Choroid plexus epithelial cell (primary cell): ENCODE measurements at regions not wholly inside any gene's neighbourhood (a gene's known extent, or its start where the extent isn't known, plus 50 kb on each side); places are given as distances from the start of the nearest gene placed in this dataset.
A peak's percentile ranks its signal among the peaks of the same experiment; 100 is the strongest.

Experiments
- DNase-seq: peaks from one replicate; pipeline ENCODE4 v3.0.0-alpha.2; 2010; ENCODE audit warnings: low read depth
- H3K4me3 ChIP-seq: 2 replicates; pipeline ENCODE4 v1.5.1; 2011; ENCODE audit warnings: low read depth, mild to moderate bottlenecking, control low read depth, low read length, moderate library complexity
- CTCF ChIP-seq: conservative IDR thresholded peaks from 2 replicates; pipeline ENCODE4 v1.5.1; 2011; ENCODE audit warnings: low read depth, mild to moderate bottlenecking, control low read depth, inconsistent platforms, low read length, moderate library complexity

GRCh38 chr22:27032091-27032761 is 374.8 kb downstream of the MIAT start:
- H3K4me3 ChIP-seq, result no peak overlapping the region
- TF ChIP-seq CTCF, result peak; percentile 48
- DNase-seq, result peak; percentile 46

GRCh38 chr22:27041745-27042310 is 384.4 kb downstream of the MIAT start:
- DNase-seq, result no peak
- no peak overlapping the region for H3K4me3 ChIP-seq
- no peak for TF ChIP-seq CTCF

GRCh38 chr22:27043262-27043661 is 385.9 kb downstream of the MIAT start:
- DNase-seq, result no peak
- no peak overlapping the region for H3K4me3 ChIP-seq
- TF ChIP-seq CTCF, result no peak

- DNase-seq, result peak; percentile 69
- TF ChIP-seq CTCF, result no peak
- no peak overlapping the region for H3K4me3 ChIP-seq
Observed at GRCh38 chr22:27045103-27045947, 387.9 kb downstream of the MIAT start.

GRCh38 chr22:27046086-27046485 is 388.7 kb downstream of the MIAT start:
- TF ChIP-seq CTCF, result no peak
- no peak overlapping the region for H3K4me3 ChIP-seq
- no peak for DNase-seq

- TF ChIP-seq CTCF, result no peak
- no peak overlapping the region for H3K4me3 ChIP-seq
- DNase-seq, result no peak
Observed at GRCh38 chr22:27046603-27047002, 389.2 kb downstream of the MIAT start.
